ENCODE measurements at regions not wholly inside any gene's neighbourhood (a gene's known extent, or its start where the extent isn't known, plus 50 kb on each side); places are given as distances from the start of the nearest gene placed in this dataset.

DNA sequence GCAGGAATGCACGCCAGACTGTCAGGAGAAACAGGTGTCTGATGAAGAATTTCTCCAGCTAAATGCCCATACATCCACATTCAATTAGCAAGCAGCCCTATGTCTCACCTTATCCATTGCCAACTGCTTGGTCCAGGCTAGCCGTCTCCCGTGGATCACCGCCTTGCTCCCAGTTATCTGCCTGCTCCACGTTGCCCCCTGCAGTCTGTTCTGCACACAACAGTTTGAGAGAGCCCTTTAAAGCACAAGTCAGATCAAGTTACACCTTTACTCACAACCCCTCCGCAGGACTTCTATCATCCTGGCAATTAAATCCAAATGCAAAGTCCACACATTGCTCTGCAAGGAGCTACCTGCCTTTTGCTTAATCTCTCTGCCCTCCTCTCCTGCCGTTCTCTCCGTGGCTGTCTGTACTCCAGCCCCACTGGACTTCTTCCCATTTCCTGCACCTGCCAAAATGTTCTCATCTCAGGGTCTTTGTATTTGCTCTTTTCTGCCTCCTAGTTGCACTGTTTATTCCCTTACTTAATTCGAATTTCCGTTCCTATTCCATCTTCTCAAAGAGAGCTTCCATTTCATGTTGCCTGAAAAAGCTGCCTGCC lies 185.3 kb upstream of the LARGE1 start:
- H3K27ac ChIP-seq (ENCODE audit: low read depth in 2 of 2, low read length in 2 of 2): no peak overlapping the region
- H3K9ac ChIP-seq (ENCODE audit: low read length in 3 of 3): no peak overlapping the region
- H3K27me3 ChIP-seq (ENCODE audit: control insufficient read depth, insufficient read depth, low read length): no peaks in the 10 kb centered on the region
- H3K36me3 ChIP-seq (ENCODE audit: control insufficient read depth in 2 of 3, insufficient read depth in 3 of 3, low read length in 3 of 3): no peaks in the 10 kb centered on the region
- no peaks in the 10 kb centered on the region for H3K4me1 ChIP-seq (ENCODE audit: control insufficient read depth in 2 of 3, insufficient read depth in 2 of 3, low read depth in 1 of 3, low read length in 3 of 3)
- H3K9me3 ChIP-seq (ENCODE audit: control insufficient read depth in 2 of 3, insufficient read depth in 1 of 3, low read length in 3 of 3): no peaks in the 10 kb centered on the region
- DNase-seq: peak; percentile 75 to 88 (median 86)
- intact Hi-C loops (cut with DNase I): no loop called here
- H3K4me3 ChIP-seq (ENCODE audit: low read length in 3 of 3): no peak overlapping the region
- no peak for FAIRE-seq
- TF ChIP-seq, protein P1, sequence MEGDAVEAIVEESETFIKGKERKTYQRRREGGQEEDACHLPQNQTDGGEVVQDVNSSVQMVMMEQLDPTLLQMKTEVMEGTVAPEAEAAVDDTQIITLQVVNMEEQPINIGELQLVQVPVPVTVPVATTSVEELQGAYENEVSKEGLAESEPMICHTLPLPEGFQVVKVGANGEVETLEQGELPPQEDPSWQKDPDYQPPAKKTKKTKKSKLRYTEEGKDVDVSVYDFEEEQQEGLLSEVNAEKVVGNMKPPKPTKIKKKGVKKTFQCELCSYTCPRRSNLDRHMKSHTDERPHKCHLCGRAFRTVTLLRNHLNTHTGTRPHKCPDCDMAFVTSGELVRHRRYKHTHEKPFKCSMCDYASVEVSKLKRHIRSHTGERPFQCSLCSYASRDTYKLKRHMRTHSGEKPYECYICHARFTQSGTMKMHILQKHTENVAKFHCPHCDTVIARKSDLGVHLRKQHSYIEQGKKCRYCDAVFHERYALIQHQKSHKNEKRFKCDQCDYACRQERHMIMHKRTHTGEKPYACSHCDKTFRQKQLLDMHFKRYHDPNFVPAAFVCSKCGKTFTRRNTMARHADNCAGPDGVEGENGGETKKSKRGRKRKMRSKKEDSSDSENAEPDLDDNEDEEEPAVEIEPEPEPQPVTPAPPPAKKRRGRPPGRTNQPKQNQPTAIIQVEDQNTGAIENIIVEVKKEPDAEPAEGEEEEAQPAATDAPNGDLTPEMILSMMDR (IDR thresholded peaks at IDR 0.05; ENCODE audit: borderline replicate concordance, extremely low read depth, insufficient read depth): peak; percentile 50

DNA sequence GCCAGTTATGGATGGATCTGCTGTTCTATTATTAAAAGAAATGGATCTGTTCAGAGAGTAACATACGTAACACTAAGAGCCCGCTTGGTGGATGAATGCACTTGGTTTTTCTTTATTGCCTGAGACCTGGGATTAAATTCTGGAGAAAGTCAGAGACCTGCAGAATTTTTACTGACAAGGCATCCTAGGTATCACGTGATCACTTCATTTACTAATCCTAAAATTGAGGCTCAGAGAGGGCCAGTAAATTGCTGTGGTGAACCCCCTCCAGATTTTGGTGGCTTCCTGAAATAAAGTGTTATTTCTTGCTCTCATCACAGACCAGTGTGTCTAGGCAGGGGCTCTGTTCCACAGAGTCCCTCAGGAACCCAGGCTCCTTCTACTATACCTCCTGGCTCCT lies 187.9 kb upstream of the LARGE1 start:
- DNase-seq (no peak), FAIRE-seq (no peak)
- H3K27ac ChIP-seq (ENCODE audit: low read depth in 2 of 2, low read length in 2 of 2): no peak overlapping the region
- intact Hi-C loops (cut with DNase I): no loop called here
- no peaks in the 10 kb centered on the region for H3K36me3 ChIP-seq (ENCODE audit: control insufficient read depth in 2 of 3, insufficient read depth in 3 of 3, low read length in 3 of 3)
- H3K4me1 ChIP-seq (ENCODE audit: control insufficient read depth in 2 of 3, insufficient read depth in 2 of 3, low read depth in 1 of 3, low read length in 3 of 3): no peaks in the 10 kb centered on the region
- H3K4me3 ChIP-seq (ENCODE audit: low read length in 3 of 3): no peak overlapping the region
- H3K27me3 ChIP-seq (ENCODE audit: control insufficient read depth, insufficient read depth, low read length): no peaks in the 10 kb centered on the region
- no peak overlapping the region for H3K9ac ChIP-seq (ENCODE audit: low read length in 3 of 3)
- H3K9me3 ChIP-seq (ENCODE audit: control insufficient read depth in 2 of 3, insufficient read depth in 1 of 3, low read length in 3 of 3): no peaks in the 10 kb centered on the region
- TF ChIP-seq, protein P1 (IDR thresholded peaks at IDR 0.05; ENCODE audit: borderline replicate concordance, extremely low read depth, insufficient read depth): no peak

DNA sequence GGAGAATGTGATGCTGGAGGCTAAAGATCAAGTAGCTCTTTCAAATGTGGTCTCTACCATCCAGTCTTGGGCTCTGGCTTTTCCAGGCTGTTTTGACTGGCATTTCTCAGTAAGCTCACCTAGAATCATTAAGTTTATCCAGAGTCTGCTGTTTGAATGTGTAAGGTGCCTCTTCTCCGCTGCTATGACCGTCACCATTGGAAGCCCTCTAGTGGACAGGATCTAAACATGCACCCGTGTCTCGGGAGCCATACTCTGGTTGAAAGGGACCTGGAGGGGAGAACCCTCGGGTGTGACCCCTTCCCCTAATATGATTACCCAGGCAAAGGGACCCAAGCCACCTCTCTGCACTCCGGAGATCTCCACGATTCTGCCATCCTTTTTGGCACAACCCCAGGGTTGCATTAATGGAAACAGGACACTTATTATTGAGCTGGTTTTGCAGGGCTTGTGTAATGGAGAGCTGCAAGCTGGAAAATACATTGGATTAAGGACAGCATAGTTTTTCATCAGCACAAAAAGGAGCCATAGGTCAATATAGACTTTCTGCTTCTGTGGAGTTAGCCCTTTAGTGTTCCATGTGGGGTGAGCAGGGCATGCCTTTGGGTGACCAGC lies 191.0 kb upstream of the LARGE1 start:
- Histone ChIP-seq H3K27ac (ENCODE audit: low read depth in 2 of 2, low read length in 2 of 2) (no peak overlapping the region), H3K36me3 (ENCODE audit: control insufficient read depth in 2 of 3, insufficient read depth in 3 of 3, low read length in 3 of 3) (no peaks in the 10 kb centered on the region), H3K9ac (ENCODE audit: low read length in 3 of 3) (no peak overlapping the region), H3K4me3 (ENCODE audit: low read length in 3 of 3) (no peak overlapping the region), H3K27me3 (ENCODE audit: control insufficient read depth, insufficient read depth, low read length) (no peaks in the 10 kb centered on the region), H3K9me3 (ENCODE audit: control insufficient read depth in 2 of 3, insufficient read depth in 1 of 3, low read length in 3 of 3) (no peaks in the 10 kb centered on the region), H3K4me1 (ENCODE audit: control insufficient read depth in 2 of 3, insufficient read depth in 2 of 3, low read depth in 1 of 3, low read length in 3 of 3) (no peaks in the 10 kb centered on the region)
- TF ChIP-seq, protein P1 (IDR thresholded peaks at IDR 0.05; ENCODE audit: borderline replicate concordance, extremely low read depth, insufficient read depth): peak; percentile 69
- peak in 4 of 5 donors; percentile 15 to 55 (median 36) for DNase-seq
- intact Hi-C loops (cut with DNase I): no loop called here
- no peak for FAIRE-seq
